IMR-90 (cell line): ENCODE measurements at regions not wholly inside any gene's neighbourhood (a gene's known extent, or its start where the extent isn't known, plus 50 kb on each side); places are given as distances from the start of the nearest gene placed in this dataset.

Experiments
- ATAC-seq: fragments of 200-7000 bp; cut with Tn5 transposase; 2 replicates; pipeline ENCODE4 v1.9.1; 2020; ENCODE audit warnings: low read depth, mild to moderate bottlenecking, moderate library complexity
- BruUV-seq: library from RNA; stranded (reverse); fragments of 400-500 nt; replicated peaks from 2 replicates; lab custom pipeline; 2021; lab: Mats Ljungman, UMichigan
- CTCF ChIA-PET: fragments of 300-600 bp; formaldehyde crosslinking; extraction: SDS; loops from one replicate; lab custom pipeline; 2021; ENCODE audit warnings: antibody characterized with exemption; lab: Yijun Ruan, JAX
- POLR2A ChIA-PET: fragments of 300-600 bp; sonication (Branson Sonifier 250); formaldehyde crosslinking; loops from one replicate; lab custom pipeline; 2022; ENCODE audit warnings: antibody characterized with exemption; ENCODE audit not compliant: unreplicated experiment; lab: Charles Lee
- DNase-seq: peaks from one replicate; pipeline ENCODE4 v3.0.0; 2013
- H2AFZ ChIP-seq: replicated peaks from 2 replicates; pipeline ENCODE3; 2013; ENCODE audit warnings: low read length, mild to moderate bottlenecking; ENCODE audit not compliant: poor library complexity
- H2AK5ac ChIP-seq: 2 replicates; pipeline ENCODE4 v1.6.1; 2013; ENCODE audit warnings: low read depth, low read length, inconsistent platforms
- H2AK9ac ChIP-seq: replicated peaks from 2 replicates; pipeline ENCODE3; 2013; ENCODE audit warnings: mild to moderate bottlenecking, low read depth, low read length, moderate library complexity; ENCODE audit not compliant: poor library complexity
- H2BK120ac ChIP-seq: 2 replicates; pipeline ENCODE4 v1.6.1; 2013; ENCODE audit warnings: low read depth, low read length, inconsistent platforms
- H2BK15ac ChIP-seq: 3 replicates; pipeline ENCODE4 v1.6.1; 2013; ENCODE audit warnings: low read depth, low read length, inconsistent platforms
- H2BK20ac ChIP-seq: 2 replicates; pipeline ENCODE4 v1.6.1; 2013; ENCODE audit warnings: low read depth, mild to moderate bottlenecking, inconsistent platforms, low read length, moderate library complexity
- H2BK5ac ChIP-seq: 2 replicates; pipeline ENCODE4 v1.6.1; 2013; ENCODE audit warnings: mild to moderate bottlenecking, low read depth, low read length, inconsistent platforms; ENCODE audit not compliant: poor library complexity, severe bottlenecking
- H3K14ac ChIP-seq: replicated peaks from 2 replicates; pipeline ENCODE4 v1.6.1; 2013; ENCODE audit warnings: low read depth, low read length, inconsistent platforms
- H3K18ac ChIP-seq: 2 replicates; pipeline ENCODE4 v1.6.1; 2013; ENCODE audit warnings: low read depth, low read length, control low read depth
- H3K23ac ChIP-seq: 2 replicates; pipeline ENCODE4 v1.6.1; 2013; ENCODE audit warnings: low read depth, low read length, inconsistent platforms
- H3K27ac ChIP-seq: 2 replicates; pipeline ENCODE4 v1.5.1; 2013; ENCODE audit warnings: mild to moderate bottlenecking, control low read depth, low read length; ENCODE audit not compliant: insufficient read depth
- H3K27me3 ChIP-seq: 2 replicates; pipeline ENCODE4 v1.6.1; 2013; ENCODE audit warnings: low read length; ENCODE audit not compliant: control insufficient read depth, insufficient read depth
- H3K36me3 ChIP-seq: 2 replicates; pipeline ENCODE4 v1.6.1; 2013; ENCODE audit warnings: low read length, mixed read lengths; ENCODE audit not compliant: control insufficient read depth, insufficient read depth
- H3K4ac ChIP-seq: 2 replicates; pipeline ENCODE4 v1.6.1; 2013; ENCODE audit warnings: low read depth, low read length, inconsistent platforms
- H3K4me1 ChIP-seq: 2 replicates; pipeline ENCODE4 v1.6.1; 2013; ENCODE audit warnings: low read length, mixed read lengths; ENCODE audit not compliant: control insufficient read depth, insufficient read depth
- H3K4me2 ChIP-seq: 2 replicates; pipeline ENCODE4 v1.6.1; 2013; ENCODE audit warnings: low read depth, mild to moderate bottlenecking, control low read depth, low read length, moderate library complexity
- H3K4me3 ChIP-seq: 2 replicates; pipeline ENCODE4 v1.5.1; 2013; ENCODE audit warnings: low read depth, mild to moderate bottlenecking, control low read depth, low read length, moderate library complexity; ENCODE audit not compliant: insufficient read depth
- H3K56ac ChIP-seq: 2 replicates; pipeline ENCODE4 v1.6.1; 2013; ENCODE audit warnings: low read length, inconsistent platforms; ENCODE audit not compliant: insufficient read depth; ENCODE audit errors: extremely low read depth
- H3K79me1 ChIP-seq, 2 experiments: 2 replicates each; pipeline ENCODE4 v1.6.1; 2013; ENCODE audit warnings: low read length in 2 of 2, inconsistent platforms in 1 of 2, low read depth in 1 of 2
- H3K9ac ChIP-seq: 2 replicates; pipeline ENCODE4 v1.6.1; 2013; ENCODE audit warnings: low read depth, low read length, control low read depth
- H3K9me1 ChIP-seq: 2 replicates; pipeline ENCODE4 v1.6.1; 2013; ENCODE audit warnings: low read length, inconsistent platforms; ENCODE audit not compliant: insufficient read depth
- H3K9me3 ChIP-seq: 2 replicates; pipeline ENCODE4 v1.6.1; 2013; ENCODE audit warnings: low read length; ENCODE audit not compliant: control insufficient read depth, insufficient read depth
- H4K20me1 ChIP-seq: 2 replicates; pipeline ENCODE4 v1.6.1; 2013; ENCODE audit warnings: low read length, inconsistent platforms; ENCODE audit not compliant: insufficient read depth
- H4K5ac ChIP-seq: 2 replicates; pipeline ENCODE4 v1.6.1; 2013; ENCODE audit warnings: mild to moderate bottlenecking, low read depth, low read length, control low read depth
- H4K8ac ChIP-seq, 2 experiments: 2 replicates each; pipeline ENCODE4 v1.6.1; 2013; ENCODE audit warnings: low read depth in 2 of 2, low read length in 2 of 2, control low read depth in 1 of 2, inconsistent platforms in 1 of 2
- H4K91ac ChIP-seq: 2 replicates; pipeline ENCODE4 v1.6.1; 2013; ENCODE audit warnings: low read depth, low read length, inconsistent platforms; ENCODE audit not compliant: insufficient read depth
- BHLHE40 ChIP-seq: fragments of 150-350 bp; IDR thresholded peaks from 2 replicates; pipeline ENCODE4 v1.6.1; 2016; ENCODE audit warnings: mild to moderate bottlenecking, low read depth, low read length
- MAZ ChIP-seq: IDR thresholded peaks from 2 replicates; pipeline ENCODE4 v1.6.1; 2012; ENCODE audit warnings: low read depth, mild to moderate bottlenecking, low read length, improper control_type of control experiment, moderate library complexity, borderline replicate concordance
- NFE2L2 ChIP-seq: fragments of 150-350 bp; IDR thresholded peaks from 2 replicates; pipeline ENCODE4 v1.6.1; 2016; ENCODE audit warnings: low read depth, mild to moderate bottlenecking, low read length
- RFX5 ChIP-seq: IDR thresholded peaks from 2 replicates; pipeline ENCODE4 v1.8.0; 2012; ENCODE audit warnings: low read depth, mild to moderate bottlenecking, low read length, moderate library complexity
- WGBS, 2 experiments: methylation state at CpG; one replicate each; pipeline versions ENCODE4 v1.1.5 to v1.1.7; 2013; ENCODE audit warnings: missing lambda C conversion rate in 2 of 2; ENCODE audit not compliant: insufficient read length in 1 of 2; ENCODE audit errors: extremely low coverage in 2 of 2; 5-methylcytosine and 5-hydroxymethylcytosine counted together
- dilution Hi-C: fragments of 300-500 bp; cut with HindIII; formaldehyde crosslinking; loops from one replicate; pipeline ENCODE4 v1.14.3; 2018; ENCODE audit warnings: low sequenced_read_pairs; ENCODE audit not compliant: unreplicated experiment
- in situ Hi-C: fragments of 300-500 bp; cut with MboI; formaldehyde crosslinking; loops from 3 replicates; pipeline ENCODE4 v1.14.3; 2019; ENCODE audit warnings: low sequenced_read_pairs, inconsistent platforms, mixed read lengths
- intact Hi-C: fragments of 100-400 bp; cut with micrococcal nuclease; formaldehyde crosslinking; loops from 2 replicates; pipeline ENCODE4 v1.10.0; 2022
- TF ChIP-seq, protein P1 (sequence below): fragments of 150-350 bp; IDR thresholded peaks from 2 replicates; pipeline ENCODE4 v1.6.1; 2016; ENCODE audit warnings: low read depth, mild to moderate bottlenecking, low read length, moderate library complexity, borderline replicate concordance
- TF ChIP-seq, protein P2 (sequence below): conservative IDR thresholded peaks from 2 replicates; pipeline ENCODE4 v1.5.1; 2012; ENCODE audit warnings: mild to moderate bottlenecking, low read depth, low read length, improper control_type of control experiment

- ATAC-seq = no peak
- no peak overlapping the region for H2AK9ac ChIP-seq
These were observed 147.8 kb downstream of the SHOX2 start for GRCh38 chr3:157958457-157958856.

More at GRCh38 chr3:157958457-157958856, 147.8 kb downstream of the SHOX2 start:
- no peak overlapping the region for H3K18ac ChIP-seq
- no peak overlapping the region for H3K23ac ChIP-seq
- H2BK15ac ChIP-seq = no peak overlapping the region
- H3K36me3 ChIP-seq = no peaks in the 10 kb centered on the region
- no peak overlapping the region for H3K4me2 ChIP-seq
- no peaks in the 10 kb centered on the region for H3K4me1 ChIP-seq
- H2BK120ac ChIP-seq = no peak overlapping the region
- no peaks in the 10 kb centered on the region for H3K79me1 ChIP-seq
- CTCF ChIA-PET = no interaction called here
- intact Hi-C loops (no loop called here), dilution Hi-C loops (no loop called here), in situ Hi-C loops (no loop called here)
- no peak overlapping the region for H3K14ac ChIP-seq
- H3K9ac ChIP-seq = no peak overlapping the region
- no peak overlapping the region for H3K4ac ChIP-seq
- no TSS peak for BruUV-seq
- H4K5ac ChIP-seq = no peak overlapping the region
- H3K9me1 ChIP-seq = no peaks in the 10 kb centered on the region
- no peak overlapping the region for H2AK5ac ChIP-seq
- no peak overlapping the region for H3K4me3 ChIP-seq
- H3K27ac ChIP-seq = no peak overlapping the region
- TF ChIP-seq RFX5 = no peak
- TF ChIP-seq, protein P1, sequence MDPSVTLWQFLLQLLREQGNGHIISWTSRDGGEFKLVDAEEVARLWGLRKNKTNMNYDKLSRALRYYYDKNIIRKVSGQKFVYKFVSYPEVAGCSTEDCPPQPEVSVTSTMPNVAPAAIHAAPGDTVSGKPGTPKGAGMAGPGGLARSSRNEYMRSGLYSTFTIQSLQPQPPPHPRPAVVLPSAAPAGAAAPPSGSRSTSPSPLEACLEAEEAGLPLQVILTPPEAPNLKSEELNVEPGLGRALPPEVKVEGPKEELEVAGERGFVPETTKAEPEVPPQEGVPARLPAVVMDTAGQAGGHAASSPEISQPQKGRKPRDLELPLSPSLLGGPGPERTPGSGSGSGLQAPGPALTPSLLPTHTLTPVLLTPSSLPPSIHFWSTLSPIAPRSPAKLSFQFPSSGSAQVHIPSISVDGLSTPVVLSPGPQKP = no peak
- TF ChIP-seq BHLHE40 = no peak
- TF ChIP-seq, protein P2, sequence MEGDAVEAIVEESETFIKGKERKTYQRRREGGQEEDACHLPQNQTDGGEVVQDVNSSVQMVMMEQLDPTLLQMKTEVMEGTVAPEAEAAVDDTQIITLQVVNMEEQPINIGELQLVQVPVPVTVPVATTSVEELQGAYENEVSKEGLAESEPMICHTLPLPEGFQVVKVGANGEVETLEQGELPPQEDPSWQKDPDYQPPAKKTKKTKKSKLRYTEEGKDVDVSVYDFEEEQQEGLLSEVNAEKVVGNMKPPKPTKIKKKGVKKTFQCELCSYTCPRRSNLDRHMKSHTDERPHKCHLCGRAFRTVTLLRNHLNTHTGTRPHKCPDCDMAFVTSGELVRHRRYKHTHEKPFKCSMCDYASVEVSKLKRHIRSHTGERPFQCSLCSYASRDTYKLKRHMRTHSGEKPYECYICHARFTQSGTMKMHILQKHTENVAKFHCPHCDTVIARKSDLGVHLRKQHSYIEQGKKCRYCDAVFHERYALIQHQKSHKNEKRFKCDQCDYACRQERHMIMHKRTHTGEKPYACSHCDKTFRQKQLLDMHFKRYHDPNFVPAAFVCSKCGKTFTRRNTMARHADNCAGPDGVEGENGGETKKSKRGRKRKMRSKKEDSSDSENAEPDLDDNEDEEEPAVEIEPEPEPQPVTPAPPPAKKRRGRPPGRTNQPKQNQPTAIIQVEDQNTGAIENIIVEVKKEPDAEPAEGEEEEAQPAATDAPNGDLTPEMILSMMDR = no peak
- no peak for TF ChIP-seq MAZ
- no peak for TF ChIP-seq NFE2L2
- no peaks in the 10 kb centered on the region for H4K20me1 ChIP-seq
- no peak for DNase-seq
- H3K9me3 ChIP-seq = no peaks in the 10 kb centered on the region
- no peak overlapping the region for H3K56ac ChIP-seq
- H2BK20ac ChIP-seq = no peak overlapping the region
- no peak overlapping the region for H2AFZ ChIP-seq
- WGBS, 2 experiments = 2% methylated on average over 6 of the region's 10 CpGs; no CpG with 5 or more reads in 1 of the 2 experiments
- no peak overlapping the region for H2BK5ac ChIP-seq
- no peak overlapping the region for H4K8ac ChIP-seq
- POLR2A ChIA-PET = no interaction called here
- no peak overlapping the region for H4K91ac ChIP-seq
- no peaks in the 10 kb centered on the region for H3K27me3 ChIP-seq
